Chondrocyte (in vitro differentiated cells): ENCODE measurements at regions not wholly inside any gene's neighbourhood (a gene's known extent, or its start where the extent isn't known, plus 50 kb on each side); places are given as distances from the start of the nearest gene placed in this dataset.

Experiments
- DNase-seq: peaks from one replicate; pipeline ENCODE4 v3.0.0; 2021; ENCODE audit warnings: mixed read lengths, low spot score
- H3K27ac Mint-ChIP-seq: one replicate; pipeline ENCODE4 v1.8.0; 2021; ENCODE audit warnings: mild to moderate bottlenecking, moderate library complexity, mixed read lengths; ENCODE audit not compliant: unreplicated experiment
- H3K27me3 Mint-ChIP-seq: 2 replicates; pipeline ENCODE4 v1.8.0; 2021; ENCODE audit warnings: low read depth, mixed read lengths
- H3K36me3 Mint-ChIP-seq: 2 replicates; pipeline ENCODE4 v1.8.0; 2021; ENCODE audit warnings: low read depth, mixed read lengths
- H3K4me1 Mint-ChIP-seq: 2 replicates; pipeline ENCODE4 v1.8.0; 2021; ENCODE audit warnings: low read depth, mild to moderate bottlenecking, mixed read lengths
- H3K4me3 Mint-ChIP-seq: one replicate; pipeline ENCODE4 v1.8.0; 2021; ENCODE audit warnings: mild to moderate bottlenecking, moderate library complexity, mixed read lengths; ENCODE audit not compliant: unreplicated experiment
- H3K9me3 Mint-ChIP-seq: 2 replicates; pipeline ENCODE4 v1.8.0; 2021; ENCODE audit warnings: low read depth, mixed read lengths
- TF ChIP-seq, protein P1 (sequence below): fragments of 200-600 bp; sonication (generic); IDR thresholded peaks from 2 replicates; pipeline ENCODE4 v1.5.0; 2021; ENCODE audit warnings: antibody characterized with exemption, mild to moderate bottlenecking, moderate library complexity

DNA sequence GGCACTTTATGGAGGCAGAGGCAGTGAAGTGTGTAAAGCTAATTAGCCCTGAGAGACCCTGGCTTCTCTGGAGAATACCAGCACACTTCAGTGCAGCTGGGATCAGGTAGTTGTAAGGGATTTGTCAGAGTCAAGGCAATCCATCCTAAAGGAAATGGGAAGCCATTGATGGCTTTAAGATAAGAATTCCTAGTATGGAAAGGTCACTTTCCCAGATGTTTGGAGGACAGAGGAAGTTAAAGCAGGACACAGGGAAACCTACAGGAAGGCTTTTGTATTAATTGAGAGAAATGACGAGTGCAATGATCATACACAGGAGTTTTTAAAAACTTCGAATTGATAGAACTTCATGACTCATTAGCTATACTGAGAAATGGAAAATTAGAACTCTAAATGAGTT is 254.4 kb downstream of the SLC16A7 start:
- no peak overlapping the region for H3K27ac Mint-ChIP-seq
- DNase-seq: no peak
- TF ChIP-seq, protein P1, sequence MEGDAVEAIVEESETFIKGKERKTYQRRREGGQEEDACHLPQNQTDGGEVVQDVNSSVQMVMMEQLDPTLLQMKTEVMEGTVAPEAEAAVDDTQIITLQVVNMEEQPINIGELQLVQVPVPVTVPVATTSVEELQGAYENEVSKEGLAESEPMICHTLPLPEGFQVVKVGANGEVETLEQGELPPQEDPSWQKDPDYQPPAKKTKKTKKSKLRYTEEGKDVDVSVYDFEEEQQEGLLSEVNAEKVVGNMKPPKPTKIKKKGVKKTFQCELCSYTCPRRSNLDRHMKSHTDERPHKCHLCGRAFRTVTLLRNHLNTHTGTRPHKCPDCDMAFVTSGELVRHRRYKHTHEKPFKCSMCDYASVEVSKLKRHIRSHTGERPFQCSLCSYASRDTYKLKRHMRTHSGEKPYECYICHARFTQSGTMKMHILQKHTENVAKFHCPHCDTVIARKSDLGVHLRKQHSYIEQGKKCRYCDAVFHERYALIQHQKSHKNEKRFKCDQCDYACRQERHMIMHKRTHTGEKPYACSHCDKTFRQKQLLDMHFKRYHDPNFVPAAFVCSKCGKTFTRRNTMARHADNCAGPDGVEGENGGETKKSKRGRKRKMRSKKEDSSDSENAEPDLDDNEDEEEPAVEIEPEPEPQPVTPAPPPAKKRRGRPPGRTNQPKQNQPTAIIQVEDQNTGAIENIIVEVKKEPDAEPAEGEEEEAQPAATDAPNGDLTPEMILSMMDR: no peak

DNA sequence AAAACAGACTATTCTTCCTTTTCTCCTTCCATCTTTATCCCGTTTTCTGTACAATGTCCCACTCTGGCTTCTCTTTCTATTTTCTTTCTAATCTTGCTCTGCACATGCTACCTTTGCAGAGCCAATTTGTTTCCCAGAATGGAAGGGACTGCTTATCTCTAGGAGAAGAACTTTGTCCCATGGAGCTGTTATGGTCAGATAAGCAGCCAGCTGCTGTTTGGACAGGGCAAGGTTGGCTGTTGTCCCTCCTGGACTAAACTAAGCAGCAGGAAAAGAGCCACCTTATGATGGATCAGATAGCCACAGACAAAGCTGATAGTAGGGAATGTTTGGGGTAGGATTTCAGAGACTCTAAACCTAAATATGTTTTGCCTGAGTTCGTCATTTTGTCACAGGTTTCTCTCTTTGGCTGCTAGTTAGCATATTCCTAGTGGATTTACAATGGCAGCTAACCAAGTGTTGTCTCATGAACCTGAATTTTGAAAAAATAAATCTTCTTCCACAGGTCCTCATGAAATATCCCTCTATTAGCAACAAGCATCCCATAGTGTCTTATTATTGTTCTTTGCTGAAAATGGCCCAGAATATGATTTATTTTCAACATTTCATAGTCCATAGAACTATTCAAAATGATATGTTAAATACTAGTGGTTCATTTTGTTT is 262.8 kb downstream of the SLC16A7 start:
- TF ChIP-seq, protein P1: no peak
- no peaks in the 10 kb centered on the region for H3K4me1 Mint-ChIP-seq
- DNase-seq: no peak
- peaks cover 28% of the 10 kb centered on the region for H3K9me3 Mint-ChIP-seq
- no peaks in the 10 kb centered on the region for H3K27me3 Mint-ChIP-seq
- H3K4me3 Mint-ChIP-seq: no peak overlapping the region
- no peak overlapping the region for H3K27ac Mint-ChIP-seq
- peaks cover 1% of the 10 kb centered on the region for H3K36me3 Mint-ChIP-seq

More for the DNA sequence above, 254.4 kb downstream of the SLC16A7 start:
- no peaks in the 10 kb centered on the region for H3K36me3 Mint-ChIP-seq
- no peaks in the 10 kb centered on the region for H3K4me1 Mint-ChIP-seq
- H3K27me3 Mint-ChIP-seq: no peaks in the 10 kb centered on the region
- no peak overlapping the region for H3K4me3 Mint-ChIP-seq
- peaks cover 3% of the 10 kb centered on the region for H3K9me3 Mint-ChIP-seq

DNA sequence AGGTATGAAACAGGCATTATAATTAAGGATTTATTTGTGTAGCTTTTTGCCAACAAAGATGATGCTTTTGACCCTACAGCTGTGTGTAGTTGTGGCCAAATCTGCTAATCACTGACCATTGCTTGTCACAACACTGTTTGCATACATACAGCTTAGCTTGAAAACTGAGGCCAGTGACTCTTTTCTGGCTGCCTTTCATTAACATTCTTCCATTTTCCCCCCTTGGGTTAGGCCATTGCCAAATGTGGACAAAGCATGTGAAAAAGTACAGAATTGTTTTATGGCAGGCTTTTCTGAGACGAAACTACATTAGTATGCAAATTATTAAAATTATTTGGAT is 263.3 kb downstream of the SLC16A7 start:
- Mint-ChIP-seq H3K4me3 (no peak overlapping the region), H3K4me1 (no peaks in the 10 kb centered on the region), H3K9me3 (peaks cover 28% of the 10 kb centered on the region), H3K36me3 (peaks cover 1% of the 10 kb centered on the region), H3K27me3 (no peaks in the 10 kb centered on the region), H3K27ac (no peak overlapping the region)
- no peak for DNase-seq
- TF ChIP-seq, protein P1: no peak

DNA sequence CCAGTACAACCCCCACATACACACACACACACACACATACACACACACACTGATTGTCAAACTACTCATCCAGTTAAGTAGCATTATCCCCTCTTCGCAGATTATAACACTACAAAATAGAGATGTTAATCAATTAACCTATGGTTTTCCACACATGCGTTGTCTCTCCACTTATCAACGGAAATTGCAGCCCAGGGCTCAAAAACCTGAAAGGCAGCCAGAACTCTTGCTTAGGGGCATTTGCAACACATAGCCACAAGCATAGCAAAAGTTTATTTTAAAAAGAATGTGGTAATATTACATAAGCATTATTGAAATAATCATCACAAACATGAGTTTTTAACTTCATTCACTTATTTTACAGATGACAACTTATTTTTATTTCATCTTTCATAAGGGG is 265.8 kb downstream of the SLC16A7 start:
- Mint-ChIP-seq H3K4me3 (no peak overlapping the region), H3K36me3 (peaks cover 1% of the 10 kb centered on the region), H3K9me3 (peaks cover 13% of the 10 kb centered on the region), H3K4me1 (no peaks in the 10 kb centered on the region), H3K27ac (no peak overlapping the region), H3K27me3 (no peaks in the 10 kb centered on the region)
- no peak for DNase-seq
- TF ChIP-seq, protein P1: no peak

DNA sequence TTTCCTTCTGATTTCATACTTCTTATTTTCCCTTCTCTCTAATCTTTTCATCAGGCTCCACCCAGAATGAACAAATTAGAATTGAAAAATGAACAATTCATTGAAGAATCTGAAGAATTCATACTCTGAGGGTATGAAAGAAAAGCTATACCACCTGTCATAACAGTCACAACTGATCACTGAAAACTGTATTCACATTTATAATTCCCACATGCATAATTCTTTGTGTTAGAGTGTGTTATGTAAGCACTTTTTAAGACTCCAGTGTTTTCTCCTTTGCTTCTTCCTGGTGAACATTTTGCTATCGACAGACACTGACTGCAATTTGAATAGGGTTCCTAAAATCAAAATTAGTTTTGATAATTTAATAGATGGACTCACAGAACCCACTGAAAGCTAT is 271.2 kb downstream of the SLC16A7 start:
- Mint-ChIP-seq H3K27ac (no peak overlapping the region), H3K9me3 (no peaks in the 10 kb centered on the region), H3K4me1 (no peaks in the 10 kb centered on the region), H3K4me3 (no peak overlapping the region), H3K27me3 (no peaks in the 10 kb centered on the region), H3K36me3 (no peaks in the 10 kb centered on the region)
- DNase-seq: no peak
- TF ChIP-seq, protein P1: no peak
